ENCODE measurements at regions not wholly inside any gene's neighbourhood (a gene's known extent, or its start where the extent isn't known, plus 50 kb on each side); places are given as distances from the start of the nearest gene placed in this dataset.

DNA sequence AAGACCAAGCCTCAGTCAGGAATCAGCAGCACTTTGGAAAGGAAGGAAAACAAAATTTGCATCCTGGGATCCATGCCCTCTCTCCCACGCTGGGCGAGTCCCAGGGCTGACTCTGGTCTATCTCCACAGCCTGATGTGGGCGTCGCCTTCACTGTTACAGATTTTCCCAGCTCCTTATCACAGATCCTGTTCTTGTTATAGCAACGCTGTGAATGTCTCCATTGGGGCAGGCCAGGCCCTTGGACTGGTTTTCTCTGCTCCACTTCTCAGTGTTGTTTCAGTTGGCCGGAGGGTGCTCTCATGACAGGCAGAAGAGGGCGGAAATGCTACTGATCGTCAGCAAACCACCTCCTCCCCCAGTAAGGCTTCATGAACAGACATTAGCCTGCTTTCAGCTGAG is 127.9 kb upstream of the CDH11 start:
- no peak for TF ChIP-seq POLR2A (IDR thresholded peaks at IDR 0.05)
- no peak for TF ChIP-seq EP300 (IDR thresholded peaks at IDR 0.05)
